ENCODE measurements at regions not wholly inside any gene's neighbourhood (a gene's known extent, or its start where the extent isn't known, plus 50 kb on each side); places are given as distances from the start of the nearest gene placed in this dataset.

DNA sequence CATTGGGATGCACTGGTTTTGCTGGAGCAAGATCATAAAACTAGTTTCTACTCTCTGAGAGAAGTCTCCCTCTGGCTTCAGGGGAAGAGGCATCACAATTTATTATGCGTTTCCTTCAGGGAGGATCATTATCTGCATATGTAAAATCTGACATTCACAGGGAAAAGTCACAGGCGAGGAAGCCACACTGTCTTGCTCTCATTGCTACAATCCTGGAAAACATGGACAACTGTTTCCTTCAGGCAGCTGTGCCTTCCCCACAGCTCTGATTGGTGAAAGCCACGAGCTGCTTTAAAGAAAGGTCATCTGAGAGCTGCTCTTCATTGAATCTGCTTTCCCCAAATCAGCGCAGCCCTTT is 397.8 kb downstream of the MED10 start:
- TF ChIP-seq CREB1 (IDR thresholded peaks at IDR 0.05; ENCODE audit: low read depth) = no peak
- TF ChIP-seq EP300 (IDR thresholded peaks at IDR 0.05; ENCODE audit: borderline replicate concordance) = no peak
- TF ChIP-seq YY1 (IDR thresholded peaks at IDR 0.05; ENCODE audit: low read depth) = no peak
- no peak for TF ChIP-seq EGR1 (IDR thresholded peaks at IDR 0.05)
- no peak for TF ChIP-seq TEAD4 (IDR thresholded peaks at IDR 0.05)
- TF ChIP-seq FOXM1 (IDR thresholded peaks at IDR 0.05; ENCODE audit: borderline replicate concordance, low read depth) = no peak
- TF ChIP-seq TCF12 (IDR thresholded peaks at IDR 0.05; ENCODE audit: low read depth) = no peak
- no peak for TF ChIP-seq ZBTB7A (IDR thresholded peaks at IDR 0.05; ENCODE audit: low read depth)

GRCh38 chr5:5979761-5980537 is 398.4 kb downstream of the MED10 start:
- TF ChIP-seq TAF1 (IDR thresholded peaks at IDR 0.05; ENCODE audit: low read depth) = no peak
- TF ChIP-seq, protein P1, sequence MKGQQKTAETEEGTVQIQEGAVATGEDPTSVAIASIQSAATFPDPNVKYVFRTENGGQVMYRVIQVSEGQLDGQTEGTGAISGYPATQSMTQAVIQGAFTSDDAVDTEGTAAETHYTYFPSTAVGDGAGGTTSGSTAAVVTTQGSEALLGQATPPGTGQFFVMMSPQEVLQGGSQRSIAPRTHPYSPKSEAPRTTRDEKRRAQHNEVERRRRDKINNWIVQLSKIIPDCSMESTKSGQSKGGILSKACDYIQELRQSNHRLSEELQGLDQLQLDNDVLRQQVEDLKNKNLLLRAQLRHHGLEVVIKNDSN (IDR thresholded peaks at IDR 0.05) = no peak
- no peak for TF ChIP-seq TCF12 (IDR thresholded peaks at IDR 0.05; ENCODE audit: low read depth)
- no peak for TF ChIP-seq TEAD4 (IDR thresholded peaks at IDR 0.05)
- TF ChIP-seq, protein P2, sequence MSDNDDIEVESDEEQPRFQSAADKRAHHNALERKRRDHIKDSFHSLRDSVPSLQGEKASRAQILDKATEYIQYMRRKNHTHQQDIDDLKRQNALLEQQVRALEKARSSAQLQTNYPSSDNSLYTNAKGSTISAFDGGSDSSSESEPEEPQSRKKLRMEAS (IDR thresholded peaks at IDR 0.05) = no peak
- no peak for TF ChIP-seq ZBTB7A (IDR thresholded peaks at IDR 0.05; ENCODE audit: low read depth)
- no peak for TF ChIP-seq EP300 (IDR thresholded peaks at IDR 0.05; ENCODE audit: borderline replicate concordance)
- TF ChIP-seq CEBPB (IDR thresholded peaks at IDR 0.05) = no peak

GRCh38 chr5:5979377-5979760 is 399.0 kb downstream of the MED10 start:
- TF ChIP-seq EP300 (IDR thresholded peaks at IDR 0.05; ENCODE audit: borderline replicate concordance) = no peak
- no peak for TF ChIP-seq TAF1 (IDR thresholded peaks at IDR 0.05; ENCODE audit: low read depth)
- no peak for TF ChIP-seq RAD21 (IDR thresholded peaks at IDR 0.05; ENCODE audit: low read depth)
- no peak for TF ChIP-seq EGR1 (IDR thresholded peaks at IDR 0.05)
- TF ChIP-seq, protein P2 (IDR thresholded peaks at IDR 0.05) = no peak
- no peak for TF ChIP-seq TCF12 (IDR thresholded peaks at IDR 0.05; ENCODE audit: low read depth)
- no peak for TF ChIP-seq NFIC (IDR thresholded peaks at IDR 0.05)
- TF ChIP-seq YY1 (IDR thresholded peaks at IDR 0.05; ENCODE audit: low read depth) = no peak
- no peak for TF ChIP-seq CREB1 (IDR thresholded peaks at IDR 0.05; ENCODE audit: low read depth)
- TF ChIP-seq, protein P3, sequence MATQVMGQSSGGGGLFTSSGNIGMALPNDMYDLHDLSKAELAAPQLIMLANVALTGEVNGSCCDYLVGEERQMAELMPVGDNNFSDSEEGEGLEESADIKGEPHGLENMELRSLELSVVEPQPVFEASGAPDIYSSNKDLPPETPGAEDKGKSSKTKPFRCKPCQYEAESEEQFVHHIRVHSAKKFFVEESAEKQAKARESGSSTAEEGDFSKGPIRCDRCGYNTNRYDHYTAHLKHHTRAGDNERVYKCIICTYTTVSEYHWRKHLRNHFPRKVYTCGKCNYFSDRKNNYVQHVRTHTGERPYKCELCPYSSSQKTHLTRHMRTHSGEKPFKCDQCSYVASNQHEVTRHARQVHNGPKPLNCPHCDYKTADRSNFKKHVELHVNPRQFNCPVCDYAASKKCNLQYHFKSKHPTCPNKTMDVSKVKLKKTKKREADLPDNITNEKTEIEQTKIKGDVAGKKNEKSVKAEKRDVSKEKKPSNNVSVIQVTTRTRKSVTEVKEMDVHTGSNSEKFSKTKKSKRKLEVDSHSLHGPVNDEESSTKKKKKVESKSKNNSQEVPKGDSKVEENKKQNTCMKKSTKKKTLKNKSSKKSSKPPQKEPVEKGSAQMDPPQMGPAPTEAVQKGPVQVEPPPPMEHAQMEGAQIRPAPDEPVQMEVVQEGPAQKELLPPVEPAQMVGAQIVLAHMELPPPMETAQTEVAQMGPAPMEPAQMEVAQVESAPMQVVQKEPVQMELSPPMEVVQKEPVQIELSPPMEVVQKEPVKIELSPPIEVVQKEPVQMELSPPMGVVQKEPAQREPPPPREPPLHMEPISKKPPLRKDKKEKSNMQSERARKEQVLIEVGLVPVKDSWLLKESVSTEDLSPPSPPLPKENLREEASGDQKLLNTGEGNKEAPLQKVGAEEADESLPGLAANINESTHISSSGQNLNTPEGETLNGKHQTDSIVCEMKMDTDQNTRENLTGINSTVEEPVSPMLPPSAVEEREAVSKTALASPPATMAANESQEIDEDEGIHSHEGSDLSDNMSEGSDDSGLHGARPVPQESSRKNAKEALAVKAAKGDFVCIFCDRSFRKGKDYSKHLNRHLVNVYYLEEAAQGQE (IDR thresholded peaks at IDR 0.05; ENCODE audit: low read depth) = no peak
- no peak for TF ChIP-seq ZBTB7A (IDR thresholded peaks at IDR 0.05; ENCODE audit: low read depth)
- TF ChIP-seq, protein P1 (IDR thresholded peaks at IDR 0.05) = no peak

DNA sequence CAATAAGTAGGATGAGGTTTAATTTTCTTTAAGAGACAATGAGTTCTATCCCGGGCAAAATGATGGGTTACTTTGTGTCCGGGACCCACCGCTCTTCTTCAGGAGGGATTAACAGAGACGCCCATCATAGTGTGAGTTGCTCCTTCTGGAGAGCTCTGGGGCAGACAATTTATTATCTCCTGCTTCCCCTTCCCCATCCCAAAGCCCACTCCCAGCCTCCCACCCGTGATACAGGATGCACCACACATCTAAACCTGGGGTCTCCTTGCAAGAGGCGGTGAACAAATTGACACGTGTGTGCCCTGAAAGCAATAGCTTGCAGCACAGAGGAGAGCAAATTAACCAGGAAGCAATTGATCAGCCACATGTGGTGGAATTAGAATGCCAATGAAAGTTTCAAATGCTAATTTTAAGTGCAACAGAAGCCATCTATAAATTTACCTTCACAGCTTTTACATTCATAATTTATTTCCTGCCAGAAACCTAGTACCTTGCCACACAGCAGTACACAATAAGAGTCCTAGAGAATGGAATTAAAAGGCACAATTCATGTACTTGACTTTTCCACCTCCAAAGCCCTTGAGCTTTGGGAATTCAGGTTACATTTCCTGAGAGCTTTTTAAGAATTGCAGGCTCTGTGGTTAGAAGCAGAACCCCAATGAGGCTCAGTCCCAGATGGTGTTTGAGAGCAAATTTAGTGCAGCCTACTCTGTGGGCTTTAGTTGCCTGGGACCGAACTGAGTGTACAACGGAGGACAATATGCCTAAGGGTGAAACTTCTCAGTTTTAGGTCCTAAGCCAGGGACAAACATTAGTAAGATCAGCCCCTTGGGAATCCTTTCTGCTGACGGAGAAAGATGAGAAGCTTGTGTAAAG is 399.6 kb downstream of the MED10 start:
- TF ChIP-seq TEAD4 (IDR thresholded peaks at IDR 0.05) (no peak), CREB1 (IDR thresholded peaks at IDR 0.05; ENCODE audit: low read depth) (no peak), EP300 (IDR thresholded peaks at IDR 0.05; ENCODE audit: borderline replicate concordance) (no peak), YY1 (IDR thresholded peaks at IDR 0.05; ENCODE audit: low read depth) (no peak), ZBTB7A (IDR thresholded peaks at IDR 0.05; ENCODE audit: low read depth) (no peak), EGR1 (IDR thresholded peaks at IDR 0.05) (no peak), CEBPB (IDR thresholded peaks at IDR 0.05) (no peak), TCF12 (IDR thresholded peaks at IDR 0.05; ENCODE audit: low read depth) (no peak), FOXM1 (IDR thresholded peaks at IDR 0.05; ENCODE audit: borderline replicate concordance, low read depth) (no peak), TAF1 (IDR thresholded peaks at IDR 0.05; ENCODE audit: low read depth) (no peak), NFIC (IDR thresholded peaks at IDR 0.05) (no peak)
- TF ChIP-seq, protein P2 (IDR thresholded peaks at IDR 0.05) = no peak
- TF ChIP-seq, protein P3 (IDR thresholded peaks at IDR 0.05; ENCODE audit: low read depth) = no peak
- TF ChIP-seq, protein P1 (IDR thresholded peaks at IDR 0.05) = no peak
